ENCODE measurements at regions not wholly inside any gene's neighbourhood (a gene's known extent, or its start where the extent isn't known, plus 50 kb on each side); places are given as distances from the start of the nearest gene placed in this dataset.

- Mint-ChIP-seq H3K4me3 (no peak overlapping the region), H3K4me1 (no peaks in the 10 kb centered on the region), H3K36me3 (ENCODE audit: low read depth) (no peaks in the 10 kb centered on the region), H3K9me3 (peaks cover 9% of the 10 kb centered on the region), H3K27ac (no peak overlapping the region), H3K27me3 (no peaks in the 10 kb centered on the region)
- POLR2A ChIA-PET: interaction anchor here (0.6 kb wide), 1 partner anchor 525 kb away, joined by 3 read pairs; no protein-coding TSS in a partner anchor
- no peak for TF ChIP-seq CTCF (IDR thresholded peaks at IDR 0.05)
- DNase-seq (no peak), ATAC-seq (ENCODE audit: low read depth) (no peak)
- intact Hi-C loops (cut with micrococcal nuclease): no loop called here
- CTCF ChIA-PET: no interaction called here
These were observed 218.2 kb downstream of the NRIP1 start for GRCh38 chr21:14846621-14847020.

GRCh38 chr21:14844001-14844400 lies 220.8 kb downstream of the NRIP1 start:
- no peak for TF ChIP-seq CTCF (IDR thresholded peaks at IDR 0.05)
- H3K36me3 Mint-ChIP-seq (ENCODE audit: low read depth): no peaks in the 10 kb centered on the region

GRCh38 chr21:14842601-14843000 lies 222.2 kb downstream of the NRIP1 start:
- no peak for DNase-seq
- H3K4me3 Mint-ChIP-seq: no peak overlapping the region
- TF ChIP-seq CTCF (IDR thresholded peaks at IDR 0.05): no peak
- peaks cover 9% of the 10 kb centered on the region for H3K9me3 Mint-ChIP-seq
- no peak for ATAC-seq (ENCODE audit: low read depth)
- H3K4me1 Mint-ChIP-seq: no peaks in the 10 kb centered on the region
- CTCF ChIA-PET: no interaction called here
- intact Hi-C loops (cut with micrococcal nuclease): no loop called here
- H3K36me3 Mint-ChIP-seq (ENCODE audit: low read depth): no peaks in the 10 kb centered on the region
- no peaks in the 10 kb centered on the region for H3K27me3 Mint-ChIP-seq
- no peak overlapping the region for H3K27ac Mint-ChIP-seq
- POLR2A ChIA-PET: no interaction called here

More at GRCh38 chr21:14844001-14844400, 220.8 kb downstream of the NRIP1 start:
- ChIA-PET CTCF (no interaction called here), POLR2A (no interaction called here)
- DNase-seq: no peak
- H3K9me3 Mint-ChIP-seq: peaks cover 9% of the 10 kb centered on the region
- H3K4me1 Mint-ChIP-seq: no peaks in the 10 kb centered on the region
- H3K27ac Mint-ChIP-seq: no peak overlapping the region
- no peaks in the 10 kb centered on the region for H3K27me3 Mint-ChIP-seq
- intact Hi-C loops (cut with micrococcal nuclease): no loop called here
- no peak overlapping the region for H3K4me3 Mint-ChIP-seq
- ATAC-seq (ENCODE audit: low read depth): no peak

GRCh38 chr21:14841511-14842472 lies 223.0 kb downstream of the NRIP1 start:
- Mint-ChIP-seq H3K4me1 (no peaks in the 10 kb centered on the region), H3K36me3 (ENCODE audit: low read depth) (no peaks in the 10 kb centered on the region), H3K27ac (no peak overlapping the region), H3K9me3 (peaks cover 8% of the 10 kb centered on the region), H3K27me3 (no peaks in the 10 kb centered on the region), H3K4me3 (no peak overlapping the region)
- CTCF ChIA-PET: no interaction called here
- no peak for TF ChIP-seq CTCF (IDR thresholded peaks at IDR 0.05)
- POLR2A ChIA-PET: no interaction called here
- ATAC-seq (ENCODE audit: low read depth): no peak
- intact Hi-C loops (cut with micrococcal nuclease): no loop called here
- DNase-seq: no peak

GRCh38 chr21:14838400-14838799 lies 226.4 kb downstream of the NRIP1 start:
- no peaks in the 10 kb centered on the region for H3K27me3 Mint-ChIP-seq
- no peaks in the 10 kb centered on the region for H3K9me3 Mint-ChIP-seq
- DNase-seq (no peak), ATAC-seq (ENCODE audit: low read depth) (no peak)
- POLR2A ChIA-PET: no interaction called here
- H3K4me3 Mint-ChIP-seq: no peak overlapping the region
- CTCF ChIA-PET: no interaction called here
- no peak overlapping the region for H3K27ac Mint-ChIP-seq
- no peak for TF ChIP-seq CTCF (IDR thresholded peaks at IDR 0.05)
- no peaks in the 10 kb centered on the region for H3K36me3 Mint-ChIP-seq (ENCODE audit: low read depth)
- intact Hi-C loops (cut with micrococcal nuclease): no loop called here
- H3K4me1 Mint-ChIP-seq: no peaks in the 10 kb centered on the region

All from activated B cell treated with CpG ODN at 0.5 μM for 24 hours (primary cell).